OCI-LY7 (cell line): ENCODE measurements at regions not wholly inside any gene's neighbourhood (a gene's known extent, or its start where the extent isn't known, plus 50 kb on each side); places are given as distances from the start of the nearest gene placed in this dataset.

Experiments used
- BruUV-seq: library from RNA; stranded (reverse); fragments of 400-500 nt; replicated peaks from 2 replicates; lab custom pipeline; 2021; lab: Mats Ljungman, UMichigan
- CTCF ChIA-PET: fragments of 300-600 bp; sonication (Branson Sonifier 250); formaldehyde crosslinking; loops from one replicate; lab custom pipeline; 2022; ENCODE audit warnings: antibody characterized with exemption; ENCODE audit not compliant: unreplicated experiment; lab: Charles Lee
- POLR2A ChIA-PET: fragments of 300-600 bp; sonication (Branson Sonifier 250); formaldehyde crosslinking; loops from one replicate; lab custom pipeline; 2022; ENCODE audit warnings: antibody characterized with exemption; lab: Charles Lee
- DNase-seq: peaks from one replicate; pipeline ENCODE4 v3.0.0-alpha.2; 2015; ENCODE audit warnings: low spot score
- H2AFZ ChIP-seq: fragments of 200-600 bp; sonication (generic), shearing (Covaris generic); 2 replicates; pipeline ENCODE4 v1.6.1; 2014; ENCODE audit warnings: mild to moderate bottlenecking, antibody characterized with exemption, low read length, moderate library complexity
- H3K27ac ChIP-seq: fragments of 200-600 bp; sonication (generic); 2 replicates; pipeline ENCODE4 v1.5.1; 2014; ENCODE audit warnings: mixed run types, low read depth, mild to moderate bottlenecking, moderate library complexity, low read length, inconsistent platforms; ENCODE audit not compliant: poor library complexity, severe bottlenecking
- H3K36me3 ChIP-seq: fragments of 200-600 bp; sonication (generic); 2 replicates; pipeline ENCODE4 v1.6.1; 2014; ENCODE audit warnings: mild to moderate bottlenecking, antibody characterized with exemption, low read length, moderate library complexity, mixed read lengths; ENCODE audit not compliant: insufficient read depth
- H3K4me1 ChIP-seq: fragments of 200-600 bp; sonication (generic); 2 replicates; pipeline ENCODE4 v1.5.1; 2014; ENCODE audit warnings: mild to moderate bottlenecking, low read length; ENCODE audit not compliant: insufficient read depth, poor library complexity, severe bottlenecking
- H3K4me2 ChIP-seq: fragments of 200-600 bp; sonication (generic); 2 replicates; pipeline ENCODE4 v1.6.1; 2014; ENCODE audit warnings: mild to moderate bottlenecking, low read length
- H3K4me3 ChIP-seq: fragments of 200-600 bp; sonication (generic); 2 replicates; pipeline ENCODE4 v1.5.1; 2014; ENCODE audit warnings: mild to moderate bottlenecking, low read depth, low read length; ENCODE audit not compliant: poor library complexity, severe bottlenecking
- H3K79me2 ChIP-seq: fragments of 200-600 bp; sonication (generic); 2 replicates; pipeline ENCODE4 v1.6.1; 2016; ENCODE audit warnings: low read depth, mild to moderate bottlenecking, low read length, moderate library complexity, mixed read lengths; ENCODE audit not compliant: insufficient read depth
- H3K9me2 ChIP-seq: fragments of 200-600 bp; sonication (generic); 2 replicates; pipeline ENCODE4 v1.6.1; 2016; ENCODE audit warnings: mild to moderate bottlenecking, low read length, mixed read lengths; ENCODE audit not compliant: insufficient read depth
- H3K9me3 ChIP-seq: fragments of 200-600 bp; sonication (generic); 2 replicates; pipeline ENCODE4 v1.6.1; 2014; ENCODE audit warnings: mild to moderate bottlenecking, mixed run types, low read length, mixed read lengths
- H4K20me1 ChIP-seq: fragments of 200-600 bp; sonication (generic); 2 replicates; pipeline ENCODE4 v1.6.1; 2014; ENCODE audit warnings: mild to moderate bottlenecking, antibody characterized with exemption, low read length, moderate library complexity, mixed read lengths; ENCODE audit not compliant: insufficient read depth
- CTCF ChIP-seq: fragments of 200-600 bp; sonication (generic); conservative IDR thresholded peaks from 2 replicates; pipeline ENCODE4 v1.5.1; 2014; ENCODE audit warnings: mild to moderate bottlenecking, antibody characterized with exemption, low read length, moderate library complexity, mixed read lengths
- EZH2phosphoT487 ChIP-seq: fragments of 200-600 bp; sonication (generic); IDR thresholded peaks from 2 replicates; pipeline ENCODE4 v1.6.1; 2018; ENCODE audit warnings: low read depth, borderline replicate concordance, mild to moderate bottlenecking, mixed run types, antibody characterized with exemption, low read length, moderate library complexity, mixed read lengths
- intact Hi-C: fragments of 100-400 bp; cut with micrococcal nuclease; formaldehyde crosslinking; loops from one replicate; pipeline ENCODE4 v1.10.0; 2022; ENCODE audit not compliant: unreplicated experiment

- Histone ChIP-seq H3K4me1 (no peaks in the 10 kb centered on the region), H3K36me3 (no peaks in the 10 kb centered on the region), H3K9me3 (no peaks in the 10 kb centered on the region), H3K4me3 (no peak overlapping the region), H3K79me2 (no peaks in the 10 kb centered on the region), H4K20me1 (no peaks in the 10 kb centered on the region), H3K4me2 (no peak overlapping the region), H3K27ac (no peak overlapping the region), H2AFZ (no peak overlapping the region), H3K9me2 (no peaks in the 10 kb centered on the region)
- intact Hi-C loops: no loop called here
- no peak for DNase-seq
- no peak for TF ChIP-seq EZH2phosphoT487
- POLR2A ChIA-PET: interaction anchor here (0.9 kb wide), 1 partner anchor 12 kb away, joined by 3 read pairs; no protein-coding TSS in a partner anchor
- CTCF ChIA-PET: no interaction called here
- BruUV-seq: no TSS peak
Measured at GRCh38 chr6:100236389-100236788, 228.3 kb downstream of the SIM1 start.

- intact Hi-C loops: no loop called here
- no peaks in the 10 kb centered on the region for H3K4me1 ChIP-seq
- CTCF ChIA-PET: no interaction called here
Measured at GRCh38 chr6:100235631-100236030, 229.1 kb downstream of the SIM1 start.

GRCh38 chr6:100234625-100235024, 230.1 kb downstream of the SIM1 start:
- H3K36me3 ChIP-seq: no peaks in the 10 kb centered on the region
- H3K9me2 ChIP-seq: no peaks in the 10 kb centered on the region
- no peak overlapping the region for H3K4me2 ChIP-seq
- ChIA-PET POLR2A (interaction anchor here (0.6 kb wide), 1 partner anchor 360 kb away, joined by 3 read pairs; no protein-coding TSS in a partner anchor), CTCF (no interaction called here)
- BruUV-seq: no TSS peak
- intact Hi-C loops: no loop called here
- no peaks in the 10 kb centered on the region for H4K20me1 ChIP-seq
- no peaks in the 10 kb centered on the region for H3K79me2 ChIP-seq
- no peak overlapping the region for H3K4me3 ChIP-seq
- no peak overlapping the region for H2AFZ ChIP-seq
- H3K27ac ChIP-seq: no peak overlapping the region
- DNase-seq: no peak
- no peaks in the 10 kb centered on the region for H3K9me3 ChIP-seq
- H3K4me1 ChIP-seq: no peaks in the 10 kb centered on the region
- TF ChIP-seq EZH2phosphoT487: no peak
- no peak for TF ChIP-seq CTCF

More at GRCh38 chr6:100235631-100236030, 229.1 kb downstream of the SIM1 start:
- H3K4me2 ChIP-seq: no peak overlapping the region
- H4K20me1 ChIP-seq: no peaks in the 10 kb centered on the region
- no peak overlapping the region for H3K4me3 ChIP-seq
- no peak for DNase-seq
- H3K27ac ChIP-seq: no peak overlapping the region
- H2AFZ ChIP-seq: no peak overlapping the region
- BruUV-seq: no TSS peak
- no peak for TF ChIP-seq EZH2phosphoT487
- no peak for TF ChIP-seq CTCF
- H3K79me2 ChIP-seq: no peaks in the 10 kb centered on the region
- H3K9me2 ChIP-seq: no peaks in the 10 kb centered on the region
- H3K36me3 ChIP-seq: no peaks in the 10 kb centered on the region
- POLR2A ChIA-PET: no interaction called here
- H3K9me3 ChIP-seq: no peaks in the 10 kb centered on the region
